GM12872 (cell line): ENCODE measurements at regions not wholly inside any gene's neighbourhood (a gene's known extent, or its start where the extent isn't known, plus 50 kb on each side); places are given as distances from the start of the nearest gene placed in this dataset.

Experiments
- TF ChIP-seq, protein P1 (sequence below): IDR thresholded peaks from 3 replicates; pipeline ENCODE4 v1.5.1; 2011; ENCODE audit warnings: low read depth, mild to moderate bottlenecking, low read length, moderate library complexity; ENCODE audit not compliant: insufficient read depth

DNA sequence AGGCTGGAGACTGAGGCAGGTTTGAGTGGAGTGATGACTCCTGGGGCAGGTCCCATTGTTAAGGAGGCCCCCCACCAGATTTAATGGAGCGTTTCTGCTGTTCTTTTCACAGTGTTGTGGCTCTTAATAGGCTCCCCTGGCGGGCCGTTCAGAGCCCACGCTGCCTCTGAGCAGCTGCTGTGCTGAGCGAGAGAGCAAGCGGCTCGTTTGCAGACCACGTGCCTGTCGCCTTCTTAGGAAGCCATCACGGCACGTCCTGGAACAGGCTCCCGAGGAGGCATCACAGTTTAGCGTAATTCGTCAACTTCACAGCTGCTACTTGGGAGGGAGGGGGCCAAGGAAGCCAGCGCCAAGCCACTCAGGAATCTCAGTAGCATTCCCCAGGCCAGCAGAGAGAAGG, 70.5 kb upstream of the CTTNBP2NL start:
- TF ChIP-seq, protein P1, sequence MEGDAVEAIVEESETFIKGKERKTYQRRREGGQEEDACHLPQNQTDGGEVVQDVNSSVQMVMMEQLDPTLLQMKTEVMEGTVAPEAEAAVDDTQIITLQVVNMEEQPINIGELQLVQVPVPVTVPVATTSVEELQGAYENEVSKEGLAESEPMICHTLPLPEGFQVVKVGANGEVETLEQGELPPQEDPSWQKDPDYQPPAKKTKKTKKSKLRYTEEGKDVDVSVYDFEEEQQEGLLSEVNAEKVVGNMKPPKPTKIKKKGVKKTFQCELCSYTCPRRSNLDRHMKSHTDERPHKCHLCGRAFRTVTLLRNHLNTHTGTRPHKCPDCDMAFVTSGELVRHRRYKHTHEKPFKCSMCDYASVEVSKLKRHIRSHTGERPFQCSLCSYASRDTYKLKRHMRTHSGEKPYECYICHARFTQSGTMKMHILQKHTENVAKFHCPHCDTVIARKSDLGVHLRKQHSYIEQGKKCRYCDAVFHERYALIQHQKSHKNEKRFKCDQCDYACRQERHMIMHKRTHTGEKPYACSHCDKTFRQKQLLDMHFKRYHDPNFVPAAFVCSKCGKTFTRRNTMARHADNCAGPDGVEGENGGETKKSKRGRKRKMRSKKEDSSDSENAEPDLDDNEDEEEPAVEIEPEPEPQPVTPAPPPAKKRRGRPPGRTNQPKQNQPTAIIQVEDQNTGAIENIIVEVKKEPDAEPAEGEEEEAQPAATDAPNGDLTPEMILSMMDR, result no peak

DNA sequence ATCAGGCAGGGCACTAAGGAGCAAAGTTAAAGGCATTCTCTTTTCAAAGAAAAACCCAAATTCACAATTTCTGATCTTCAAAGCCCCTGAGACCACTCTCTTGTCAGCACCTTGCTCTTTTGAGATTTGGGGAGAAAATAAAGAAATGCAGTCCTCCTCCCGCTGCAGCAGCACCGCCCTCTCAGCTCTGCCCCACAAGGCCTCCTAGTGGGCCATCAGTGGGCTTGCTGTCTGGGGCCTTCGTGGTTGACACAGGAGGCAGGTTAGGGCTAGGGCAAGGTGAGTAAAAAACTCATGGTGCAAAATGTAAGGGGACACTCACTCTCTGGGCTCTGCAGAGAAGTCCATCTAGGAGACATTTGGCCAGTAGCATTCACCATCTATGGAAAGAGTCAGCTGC, 67.4 kb upstream of the CTTNBP2NL start:
- TF ChIP-seq, protein P1, result no peak

DNA sequence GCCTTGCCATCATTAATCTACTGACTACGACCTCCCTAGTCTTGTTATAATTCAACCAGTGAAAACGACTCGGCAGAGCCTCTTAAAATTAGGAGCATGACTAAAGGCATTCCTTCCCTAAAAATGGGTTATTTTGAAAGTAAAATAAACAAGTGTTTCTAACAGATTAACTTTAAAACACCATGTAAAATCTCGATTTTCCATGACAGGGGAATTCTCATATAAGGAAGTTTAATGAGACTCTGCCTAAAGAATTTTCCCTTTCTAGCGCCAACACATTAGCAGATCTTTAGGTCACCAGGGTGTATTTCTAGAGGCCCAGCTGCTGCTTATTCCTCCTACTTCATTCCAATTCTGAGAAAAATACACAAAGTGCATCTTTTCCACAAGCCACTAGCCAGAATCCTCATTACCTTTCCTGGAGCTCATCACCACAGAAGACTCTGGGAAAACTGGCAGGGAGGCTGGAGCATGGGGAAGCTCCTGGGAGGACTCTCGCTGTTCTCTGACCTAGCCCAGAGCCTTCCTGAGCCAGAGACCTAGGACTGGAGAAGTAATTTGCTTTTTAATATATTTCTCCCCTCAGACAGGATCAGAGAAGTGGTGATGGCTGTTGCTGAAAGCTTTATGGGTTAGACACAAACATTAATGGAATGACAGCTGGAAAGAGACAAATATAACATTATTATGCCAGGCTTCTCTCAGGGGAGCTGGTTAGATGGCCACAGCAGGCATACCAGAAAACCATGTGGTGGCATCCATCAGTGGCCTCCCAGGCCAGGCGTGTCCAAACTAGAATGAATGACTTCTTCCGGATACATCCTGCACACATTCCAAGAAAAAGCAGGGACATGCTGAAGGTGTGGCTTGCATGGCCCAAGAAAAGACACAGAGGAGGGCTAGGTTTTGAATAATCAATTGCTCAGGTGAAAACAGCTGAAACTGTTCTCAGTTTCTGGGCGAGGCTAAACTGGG, 63.6 kb upstream of the CTTNBP2NL start:
- TF ChIP-seq, protein P1, result no peak

DNA sequence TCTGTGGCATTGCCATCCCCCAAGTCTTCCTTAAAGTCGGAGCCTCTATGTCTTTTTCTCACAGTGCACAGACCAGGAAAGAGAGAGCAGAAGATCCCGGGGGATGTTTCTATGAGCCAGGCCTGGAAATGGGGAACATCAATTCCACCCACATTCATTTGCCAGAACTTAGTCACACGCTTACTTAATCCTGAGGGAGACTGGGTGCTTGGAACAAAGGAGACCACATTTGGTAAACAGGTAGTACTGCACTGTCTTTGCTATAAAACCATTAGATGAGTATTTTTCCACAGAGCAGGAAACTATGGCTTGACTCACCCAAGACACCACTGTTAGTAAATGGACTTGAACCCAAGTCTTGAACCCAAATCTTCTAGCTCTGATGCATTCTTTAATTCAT, 60.7 kb upstream of the CTTNBP2NL start:
- TF ChIP-seq, protein P1, result no peak

- TF ChIP-seq, protein P1, result peak; percentile 72
Observed at GRCh38 chr1:112337028-112337531, 58.9 kb upstream of the CTTNBP2NL start.

DNA sequence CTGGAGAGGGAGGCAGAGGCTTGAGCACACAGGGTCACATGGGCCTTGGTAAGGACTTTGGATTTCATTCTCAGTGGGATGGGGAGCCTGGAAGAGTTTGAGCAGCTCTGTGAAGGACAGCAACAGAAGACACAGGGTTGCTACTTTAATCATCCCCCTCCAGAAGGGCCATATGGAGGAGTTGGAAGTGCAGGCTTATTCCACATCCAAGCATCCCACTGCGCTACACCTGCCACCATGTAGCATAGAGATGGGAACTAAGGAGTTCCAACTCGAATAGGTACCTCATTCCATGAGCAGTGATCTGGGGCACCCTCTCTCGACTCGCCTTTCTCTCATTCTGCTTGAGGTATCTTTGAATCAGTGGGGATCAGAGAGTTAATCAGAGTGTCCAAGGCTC, 54.0 kb upstream of the CTTNBP2NL start:
- TF ChIP-seq, protein P1, result no peak

DNA sequence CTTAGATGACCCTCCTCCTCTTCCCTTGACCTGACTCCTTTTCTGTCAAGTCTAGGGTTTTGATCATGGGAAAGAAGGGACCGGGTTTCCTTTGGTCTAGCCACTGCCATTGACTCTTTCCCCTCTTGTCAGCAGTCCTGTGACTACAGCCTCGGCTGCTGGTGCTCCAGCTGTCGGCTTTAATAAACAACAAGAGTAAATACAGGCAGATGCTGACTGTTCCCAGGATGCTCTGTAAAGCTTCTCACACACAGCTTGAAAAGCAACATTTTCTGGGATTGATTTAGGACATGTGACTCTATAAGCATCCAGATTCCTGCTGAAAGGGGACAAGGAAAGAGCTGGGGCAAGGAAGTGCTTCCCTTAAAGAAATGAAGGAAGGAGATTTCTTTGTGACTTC, 53.5 kb upstream of the CTTNBP2NL start:
- TF ChIP-seq, protein P1, result no peak
